ENCODE measurements at regions not wholly inside any gene's neighbourhood (a gene's known extent, or its start where the extent isn't known, plus 50 kb on each side); places are given as distances from the start of the nearest gene placed in this dataset.
"Not testable (repeated sequence)": the region's sequence is repeated elsewhere in the genome, so short reads cannot be mapped to it uniquely, and the experiment has no call there.

- no peak for DNase-seq
These were observed 84.3 kb upstream of the SHB start for GRCh38 chr9:38153152-38153909.

- DNase-seq = no peak
These were observed 80.6 kb upstream of the SHB start for GRCh38 chr9:38149647-38150046.

- DNase-seq = no peak
These were observed 77.8 kb upstream of the SHB start for GRCh38 chr9:38146844-38147243.

- DNase-seq = no peak
These were observed 76.6 kb upstream of the SHB start for GRCh38 chr9:38145526-38146053.

GRCh38 chr9:38144421-38144820 is 75.4 kb upstream of the SHB start:
- DNase-seq = no peak

- no peak for DNase-seq
These were observed 72.9 kb upstream of the SHB start for GRCh38 chr9:38141746-38142591.

- no peak for DNase-seq
These were observed 69.2 kb upstream of the SHB start for GRCh38 chr9:38138276-38138675.

GRCh38 chr9:38137342-38137741 is 68.3 kb upstream of the SHB start:
- DNase-seq = no peak

GRCh38 chr9:38136386-38136785 is 67.4 kb upstream of the SHB start:
- DNase-seq = no peak

GRCh38 chr9:38134611-38135237 is 65.7 kb upstream of the SHB start:
- no peak for DNase-seq

- DNase-seq = no peak
These were observed 64.6 kb upstream of the SHB start for GRCh38 chr9:38133595-38133994.

- DNase-seq = no peak
These were observed 63.9 kb upstream of the SHB start for GRCh38 chr9:38132956-38133355.

GRCh38 chr9:38131729-38132128 is 62.7 kb upstream of the SHB start:
- no peak for DNase-seq

- no peak for DNase-seq
These were observed 61.7 kb upstream of the SHB start for GRCh38 chr9:38130724-38131123.

GRCh38 chr9:38129366-38129765 is 60.3 kb upstream of the SHB start:
- no peak for DNase-seq

- DNase-seq = no peak
These were observed 59.8 kb upstream of the SHB start for GRCh38 chr9:38128752-38129270.

GRCh38 chr9:38127271-38127839 is 58.3 kb upstream of the SHB start:
- DNase-seq = no peak

GRCh38 chr9:38126730-38127129 is 57.7 kb upstream of the SHB start:
- DNase-seq = no peak

GRCh38 chr9:38125889-38126288 is 56.9 kb upstream of the SHB start:
- no peak for DNase-seq

GRCh38 chr9:38123359-38123758 is 54.3 kb upstream of the SHB start:
- DNase-seq = not testable (repeated sequence)

- no peak for DNase-seq
These were observed 51.9 kb upstream of the SHB start for GRCh38 chr9:38120961-38121360.

GRCh38 chr9:38119560-38120236 is 50.7 kb upstream of the SHB start:
- no peak for DNase-seq
